OCI-LY1 (cell line): ENCODE measurements at regions not wholly inside any gene's neighbourhood (a gene's known extent, or its start where the extent isn't known, plus 50 kb on each side); places are given as distances from the start of the nearest gene placed in this dataset.

Experiments used
- EZH2 ChIP-seq: fragments of 200-600 bp; sonication (generic), shearing (Covaris generic); IDR thresholded peaks from 2 replicates; pipeline ENCODE4 v1.8.0; 2017; ENCODE audit warnings: borderline replicate concordance, mixed run types, mild to moderate bottlenecking, antibody characterized with exemption, low read length, moderate library complexity, mixed read lengths
- TF ChIP-seq, protein P1 (sequence below): fragments of 200-600 bp; sonication (generic), shearing (Covaris generic); IDR thresholded peaks from 2 replicates; pipeline ENCODE4 v1.5.1; 2017; ENCODE audit warnings: mild to moderate bottlenecking, antibody characterized with exemption, low read length, moderate library complexity, mixed read lengths

DNA sequence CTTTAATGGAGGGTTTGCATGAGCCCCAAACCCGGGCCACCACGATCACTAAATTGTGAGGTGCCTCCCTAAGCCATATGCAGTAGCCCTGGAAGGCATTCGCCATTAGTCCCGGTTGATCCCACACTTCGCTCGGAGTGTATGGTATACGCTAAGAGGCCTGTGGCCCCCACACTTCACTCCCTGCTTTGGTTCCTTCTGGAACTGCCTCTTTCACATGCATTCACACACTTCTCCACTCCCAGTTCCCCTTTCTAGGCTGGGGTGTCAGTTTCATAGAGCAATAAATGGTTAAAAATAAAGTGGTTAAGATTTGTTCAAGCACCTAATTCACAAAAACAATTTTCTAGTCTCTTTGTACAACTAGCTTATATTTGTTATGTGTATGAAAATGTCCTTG is 212.1 kb upstream of the KCND2 start:
- TF ChIP-seq, protein P1, sequence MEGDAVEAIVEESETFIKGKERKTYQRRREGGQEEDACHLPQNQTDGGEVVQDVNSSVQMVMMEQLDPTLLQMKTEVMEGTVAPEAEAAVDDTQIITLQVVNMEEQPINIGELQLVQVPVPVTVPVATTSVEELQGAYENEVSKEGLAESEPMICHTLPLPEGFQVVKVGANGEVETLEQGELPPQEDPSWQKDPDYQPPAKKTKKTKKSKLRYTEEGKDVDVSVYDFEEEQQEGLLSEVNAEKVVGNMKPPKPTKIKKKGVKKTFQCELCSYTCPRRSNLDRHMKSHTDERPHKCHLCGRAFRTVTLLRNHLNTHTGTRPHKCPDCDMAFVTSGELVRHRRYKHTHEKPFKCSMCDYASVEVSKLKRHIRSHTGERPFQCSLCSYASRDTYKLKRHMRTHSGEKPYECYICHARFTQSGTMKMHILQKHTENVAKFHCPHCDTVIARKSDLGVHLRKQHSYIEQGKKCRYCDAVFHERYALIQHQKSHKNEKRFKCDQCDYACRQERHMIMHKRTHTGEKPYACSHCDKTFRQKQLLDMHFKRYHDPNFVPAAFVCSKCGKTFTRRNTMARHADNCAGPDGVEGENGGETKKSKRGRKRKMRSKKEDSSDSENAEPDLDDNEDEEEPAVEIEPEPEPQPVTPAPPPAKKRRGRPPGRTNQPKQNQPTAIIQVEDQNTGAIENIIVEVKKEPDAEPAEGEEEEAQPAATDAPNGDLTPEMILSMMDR = no peak
- TF ChIP-seq EZH2 = no peak
